Effector memory CD4-positive, alpha-beta T cell (primary cell): ENCODE measurements at regions not wholly inside any gene's neighbourhood (a gene's known extent, or its start where the extent isn't known, plus 50 kb on each side); places are given as distances from the start of the nearest gene placed in this dataset.

Experiments
- DNase-seq, 3 donors: peaks; one replicate each; pipeline ENCODE4 v3.0.0-alpha.2; 2020
- H3K27ac ChIP-seq: 2 replicates; pipeline ENCODE4 v1.7.0; 2013; ENCODE audit warnings: mild to moderate bottlenecking, low read length, moderate library complexity; ENCODE audit not compliant: insufficient read depth, poor library complexity, severe bottlenecking
- H3K27me3 ChIP-seq: replicated peaks from 2 replicates; pipeline ENCODE4 v1.7.0; 2013; ENCODE audit warnings: mild to moderate bottlenecking, low read length; ENCODE audit not compliant: insufficient read depth, control insufficient read depth, poor library complexity, severe bottlenecking
- H3K36me3 ChIP-seq: 2 replicates; pipeline ENCODE4 v1.7.0; 2013; ENCODE audit warnings: mild to moderate bottlenecking, low read length, moderate library complexity; ENCODE audit not compliant: control insufficient read depth, insufficient read depth
- H3K4me1 ChIP-seq: 2 replicates; pipeline ENCODE4 v1.7.0; 2013; ENCODE audit warnings: low read length, mild to moderate bottlenecking; ENCODE audit not compliant: control insufficient read depth, insufficient read depth, poor library complexity, severe bottlenecking
- H3K4me3 ChIP-seq: 2 replicates; pipeline ENCODE4 v1.7.0; 2013; ENCODE audit warnings: low read length, low read depth, mild to moderate bottlenecking; ENCODE audit not compliant: insufficient read depth, poor library complexity, severe bottlenecking
- H3K9me3 ChIP-seq: 2 replicates; pipeline ENCODE4 v1.7.0; 2013; ENCODE audit warnings: mild to moderate bottlenecking, low read length, moderate library complexity; ENCODE audit not compliant: control insufficient read depth

DNA sequence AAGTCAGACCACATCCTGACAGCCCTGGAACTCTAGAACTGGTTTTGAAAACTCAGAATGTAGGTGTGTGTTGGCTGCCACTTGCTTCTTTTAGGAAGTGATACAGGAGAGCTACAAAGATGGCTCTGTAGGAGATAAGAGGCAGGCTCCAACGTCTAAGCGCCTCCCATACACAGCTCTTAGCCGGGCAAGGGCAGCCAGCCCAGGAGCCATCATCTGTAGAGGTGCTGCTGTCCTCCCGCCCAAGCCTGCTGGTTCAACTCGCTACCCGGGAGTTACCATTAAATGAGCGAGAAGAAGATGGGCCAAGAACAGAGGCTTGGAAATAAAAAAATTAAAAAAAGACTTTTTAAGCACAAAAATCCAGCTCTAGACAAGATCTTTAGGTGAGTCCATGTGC lies 61.2 kb upstream of the DIO3 start:
- no peaks in the 10 kb centered on the region for H3K36me3 ChIP-seq
- DNase-seq, result no peak
- no peak overlapping the region for H3K4me3 ChIP-seq
- H3K27ac ChIP-seq, result no peak overlapping the region
- H3K9me3 ChIP-seq, result no peaks in the 10 kb centered on the region
- H3K27me3 ChIP-seq, result no peaks in the 10 kb centered on the region
- H3K4me1 ChIP-seq, result no peaks in the 10 kb centered on the region

DNA sequence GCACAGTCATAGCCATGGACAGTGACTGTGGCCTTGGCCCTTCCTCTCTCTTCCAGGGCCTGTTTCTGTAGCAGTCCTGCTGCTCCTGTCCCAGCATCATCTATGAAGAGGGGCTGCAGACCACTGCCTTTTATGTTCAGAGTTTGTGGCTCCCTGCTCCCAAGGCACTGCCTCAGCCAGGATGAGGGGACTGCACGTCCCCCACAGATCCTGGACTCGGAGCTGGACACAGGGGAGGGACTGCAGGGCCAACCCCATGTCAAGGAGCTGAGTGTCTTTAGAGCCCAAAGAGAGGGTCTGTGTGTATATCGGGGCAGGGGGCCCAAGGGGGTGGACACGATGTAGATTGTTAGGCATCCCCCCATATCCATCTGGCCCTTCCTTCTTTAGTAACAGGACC lies 60.6 kb upstream of the DIO3 start:
- Histone ChIP-seq H3K4me1 (no peaks in the 10 kb centered on the region), H3K36me3 (no peaks in the 10 kb centered on the region), H3K27me3 (no peaks in the 10 kb centered on the region), H3K27ac (no peak overlapping the region), H3K9me3 (no peaks in the 10 kb centered on the region), H3K4me3 (no peak overlapping the region)
- no peak for DNase-seq

DNA sequence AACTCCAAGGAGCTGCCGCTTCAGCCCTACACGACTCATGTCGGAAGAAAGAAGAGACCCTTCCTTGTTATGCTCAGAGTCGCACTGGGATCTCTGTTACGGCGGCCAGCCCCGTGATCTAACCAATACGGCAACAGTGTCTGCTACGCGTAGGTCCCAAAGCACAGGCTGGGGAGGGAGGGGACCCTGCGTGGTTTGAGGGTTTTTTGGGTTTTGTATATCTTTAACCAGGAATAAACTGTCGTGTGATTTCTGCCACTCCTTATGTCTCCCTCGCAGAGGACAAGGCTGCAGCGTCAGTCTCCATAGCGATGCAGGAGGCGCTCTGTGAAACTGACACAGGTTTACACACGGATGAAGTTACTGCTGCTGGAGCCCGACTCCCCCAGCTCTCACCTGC lies 60.0 kb upstream of the DIO3 start:
- DNase-seq, result no peak
- Histone ChIP-seq H3K36me3 (no peaks in the 10 kb centered on the region), H3K4me1 (no peaks in the 10 kb centered on the region), H3K27me3 (no peaks in the 10 kb centered on the region), H3K27ac (no peak overlapping the region), H3K4me3 (no peak overlapping the region), H3K9me3 (no peaks in the 10 kb centered on the region)

DNA sequence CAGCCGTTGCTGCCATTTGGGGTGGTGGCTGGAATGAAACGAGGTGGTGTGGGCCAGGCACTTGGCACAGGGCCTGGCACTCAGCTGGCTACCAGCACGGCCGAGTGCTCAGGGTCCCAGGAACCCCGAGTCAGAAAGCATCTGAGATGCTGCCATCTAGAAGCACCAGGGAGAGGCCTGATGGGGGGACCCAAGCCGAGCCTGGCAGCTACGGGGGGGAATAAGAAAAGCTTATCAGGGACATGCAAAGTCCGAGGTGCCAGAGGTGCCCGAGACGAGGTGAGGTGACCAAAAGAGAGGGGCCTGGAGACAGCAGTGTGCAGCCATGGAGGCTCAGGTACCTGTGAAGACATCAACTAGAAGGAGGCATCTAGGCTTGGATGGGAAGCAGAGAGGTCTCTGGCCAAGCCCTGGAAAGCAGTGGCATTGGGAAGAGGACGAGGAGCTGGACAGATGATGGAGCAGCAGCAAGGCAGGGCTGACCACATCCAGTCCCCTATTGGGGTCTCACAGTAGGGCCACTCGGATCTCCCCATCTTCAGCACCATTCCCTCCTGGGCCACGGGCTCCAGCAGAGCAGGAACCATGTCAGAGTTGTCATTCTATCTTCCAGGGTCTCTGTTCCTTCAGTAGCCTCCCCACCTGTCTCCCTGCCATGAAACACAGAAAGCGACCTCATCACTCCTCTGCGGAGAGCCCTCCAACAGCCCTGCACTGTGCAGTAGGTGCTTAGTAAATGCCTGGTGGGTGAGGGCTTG lies 59.3 kb upstream of the DIO3 start:
- Histone ChIP-seq H3K27ac (no peak overlapping the region), H3K4me3 (no peak overlapping the region), H3K4me1 (no peaks in the 10 kb centered on the region), H3K27me3 (no peaks in the 10 kb centered on the region), H3K36me3 (no peaks in the 10 kb centered on the region), H3K9me3 (no peaks in the 10 kb centered on the region)
- no peak for DNase-seq

DNA sequence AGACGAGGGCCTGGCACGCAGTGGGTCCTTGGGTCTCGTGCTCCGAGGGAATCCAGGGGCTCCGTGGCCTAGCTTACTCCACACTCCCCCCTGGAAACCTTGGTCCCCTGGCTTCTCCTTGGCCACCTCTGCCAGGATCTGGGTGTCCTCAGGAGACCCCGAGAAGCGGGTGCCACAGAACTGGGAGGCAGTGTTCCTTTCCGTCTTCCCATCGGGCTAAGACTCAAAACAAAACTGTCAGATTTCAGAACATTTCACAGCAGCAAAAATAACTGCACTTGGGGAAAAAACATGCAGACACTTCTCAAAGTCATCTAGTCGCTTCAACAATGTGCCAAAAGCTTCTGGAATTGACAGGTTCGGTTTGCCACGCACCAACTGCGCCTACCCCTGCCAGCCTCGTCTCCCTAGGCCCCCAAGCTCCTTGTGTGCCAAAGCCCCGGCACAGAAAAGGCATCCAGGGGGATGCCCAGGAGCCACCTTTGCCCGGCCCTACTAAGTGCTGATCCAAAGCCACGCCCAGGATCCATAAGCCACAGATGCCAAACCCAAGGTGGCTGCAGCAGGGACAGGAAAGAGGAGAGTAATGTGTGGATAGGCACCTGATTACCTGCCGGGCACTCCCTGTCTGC lies 58.4 kb upstream of the DIO3 start:
- Histone ChIP-seq H3K9me3 (no peaks in the 10 kb centered on the region), H3K27ac (no peak overlapping the region), H3K36me3 (no peaks in the 10 kb centered on the region), H3K27me3 (no peaks in the 10 kb centered on the region), H3K4me3 (no peak overlapping the region), H3K4me1 (no peaks in the 10 kb centered on the region)
- no peak for DNase-seq

DNA sequence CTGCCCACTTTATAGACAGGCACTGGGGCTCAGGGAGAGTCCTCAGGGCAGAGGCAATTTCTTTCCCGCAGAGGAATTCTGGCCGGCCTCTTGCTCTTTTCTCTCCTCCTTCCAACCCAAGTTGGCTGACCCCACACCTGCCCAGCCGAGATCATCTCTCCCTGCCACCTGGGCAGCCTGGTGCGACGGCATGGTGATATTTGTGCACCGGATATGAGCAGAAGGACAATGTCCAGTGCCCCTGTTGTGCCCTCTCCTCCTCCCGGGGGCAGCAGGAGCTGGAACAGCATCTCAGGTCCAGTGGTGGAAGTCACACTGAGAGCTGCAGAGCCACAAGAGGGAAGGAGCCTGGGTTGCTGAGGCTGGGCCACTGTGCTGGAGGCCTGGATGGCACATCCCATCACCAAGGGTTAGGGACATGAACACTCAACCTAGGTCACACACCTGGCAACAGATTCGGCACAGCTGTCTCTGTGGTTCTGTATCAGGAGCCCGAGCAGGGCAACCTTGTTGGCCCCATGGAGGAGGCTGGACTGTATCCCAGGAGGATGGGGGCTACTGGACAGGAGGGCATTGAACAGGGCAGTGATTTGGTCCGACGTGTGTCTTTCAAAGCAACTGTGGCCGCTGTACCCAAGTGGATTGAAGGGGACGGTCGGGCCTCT lies 57.7 kb upstream of the DIO3 start:
- H3K4me3 ChIP-seq, result no peak overlapping the region
- H3K36me3 ChIP-seq, result no peaks in the 10 kb centered on the region
- H3K27me3 ChIP-seq, result no peaks in the 10 kb centered on the region
- no peak for DNase-seq
- H3K9me3 ChIP-seq, result no peaks in the 10 kb centered on the region
- H3K4me1 ChIP-seq, result no peaks in the 10 kb centered on the region
- no peak overlapping the region for H3K27ac ChIP-seq

DNA sequence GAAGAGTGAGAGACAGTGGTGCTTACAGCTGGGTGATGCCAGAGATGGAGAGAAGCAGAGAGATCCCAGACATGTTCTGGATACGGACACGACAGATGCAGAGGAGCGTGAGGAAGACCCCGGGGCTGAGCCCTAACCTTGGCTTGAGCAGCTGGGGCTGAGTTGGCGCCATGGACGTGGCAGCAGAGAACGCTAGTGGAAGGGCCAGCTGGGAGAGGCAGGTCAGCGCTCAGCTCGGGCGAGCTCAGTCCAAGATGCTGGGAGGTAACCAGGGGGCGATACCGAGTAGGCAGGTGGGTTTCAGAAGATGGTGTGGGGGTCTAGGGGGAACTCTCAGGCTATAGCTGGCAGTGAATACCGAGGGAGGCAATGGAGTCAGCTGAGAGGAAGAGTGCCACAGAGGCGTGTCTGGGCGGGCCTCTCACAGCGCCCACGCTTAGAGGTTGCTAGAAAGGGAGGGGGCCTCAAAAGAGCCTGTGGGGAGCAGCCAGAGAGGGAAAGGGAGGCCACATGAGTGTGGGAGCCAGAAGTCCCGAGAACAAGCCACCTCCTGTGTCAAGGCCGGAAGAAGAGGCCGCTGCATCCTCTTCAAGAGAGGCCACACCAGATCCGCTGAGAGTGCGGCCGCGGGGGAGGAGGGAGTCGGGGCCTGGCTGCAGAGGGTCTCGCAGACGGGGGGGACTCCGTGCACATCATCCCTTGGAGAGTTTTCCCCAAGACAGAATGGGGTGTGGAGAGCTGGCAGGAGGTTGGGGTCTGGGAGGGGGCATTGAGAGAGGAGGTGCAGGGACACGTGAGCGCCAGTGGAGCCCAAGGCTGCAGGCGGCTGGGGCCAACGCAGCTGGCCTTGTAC lies 57.0 kb upstream of the DIO3 start:
- DNase-seq, result no peak
- Histone ChIP-seq H3K4me1 (no peaks in the 10 kb centered on the region), H3K27me3 (no peaks in the 10 kb centered on the region), H3K36me3 (no peaks in the 10 kb centered on the region), H3K4me3 (no peak overlapping the region), H3K27ac (no peak overlapping the region), H3K9me3 (no peaks in the 10 kb centered on the region)

DNA sequence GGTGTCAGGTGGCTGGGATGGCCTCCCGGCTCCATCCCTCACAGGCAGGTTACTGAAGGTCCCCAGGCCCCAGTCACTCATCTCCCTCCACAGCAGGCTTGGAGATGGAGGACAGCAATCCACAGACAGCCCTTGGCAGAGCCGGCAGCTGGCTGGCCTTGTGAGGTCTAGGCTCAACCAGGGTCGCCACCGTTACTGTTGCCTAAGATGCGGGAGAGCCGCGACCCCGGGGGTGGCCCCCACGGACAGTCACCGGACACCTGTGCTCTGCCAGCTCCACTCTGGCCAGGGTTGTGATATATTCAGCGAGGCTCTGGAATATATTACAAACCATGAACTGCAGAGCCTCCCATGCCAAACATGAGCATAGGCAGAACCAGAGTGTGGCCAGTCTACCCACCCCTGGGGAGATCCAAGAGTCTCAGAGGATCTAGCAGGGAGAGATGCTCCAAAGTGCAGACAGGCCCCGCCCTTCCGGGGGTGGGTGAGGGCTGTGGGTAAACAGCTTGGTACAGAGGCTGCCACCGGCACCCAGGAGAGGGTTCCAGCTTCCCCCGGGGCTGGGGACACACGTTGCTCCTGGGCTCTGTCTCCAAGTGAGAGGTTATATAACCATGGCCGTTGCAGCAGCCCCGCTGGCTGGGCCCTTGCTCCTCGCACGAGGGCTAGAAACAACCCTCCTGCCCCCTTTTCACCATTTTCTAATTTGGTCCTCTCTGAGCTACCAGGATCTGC lies 55.9 kb upstream of the DIO3 start:
- H3K4me1 ChIP-seq, result no peaks in the 10 kb centered on the region
- no peaks in the 10 kb centered on the region for H3K9me3 ChIP-seq
- DNase-seq, result no peak

DNA sequence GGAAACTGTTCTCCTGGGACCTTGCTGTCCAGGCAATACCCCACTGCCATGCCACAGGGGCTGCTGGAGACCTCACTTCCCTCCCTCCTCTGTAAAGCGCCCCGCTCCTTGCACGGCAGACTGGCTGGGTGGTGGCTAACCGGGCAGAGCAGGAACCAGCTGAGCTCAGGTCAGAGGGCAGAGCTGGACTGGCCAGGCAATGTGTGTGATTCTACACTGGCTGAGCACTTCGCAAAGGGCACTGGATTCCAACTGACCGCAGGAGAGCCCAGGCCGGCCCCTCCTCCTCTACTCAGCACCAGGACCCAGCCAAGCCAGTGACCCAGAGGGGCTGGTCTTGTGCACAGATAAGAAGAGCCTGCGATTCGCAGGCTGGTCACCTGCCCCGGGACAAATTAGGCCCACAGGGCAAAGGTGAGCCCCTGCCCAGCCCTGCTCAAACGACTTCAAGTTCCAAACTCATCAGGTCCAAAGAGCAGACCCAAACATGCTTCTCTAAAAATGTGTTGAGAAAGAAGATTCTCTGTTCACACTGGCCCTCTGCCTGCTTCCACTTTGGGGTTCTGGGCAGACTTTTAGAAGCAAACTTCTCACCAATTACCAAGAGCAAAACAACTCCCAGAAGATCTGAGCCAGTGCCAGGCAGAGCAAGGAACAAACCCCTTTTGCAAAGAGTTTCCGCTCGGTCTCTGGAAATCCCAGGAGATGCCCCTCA lies 54.9 kb upstream of the DIO3 start:
- Histone ChIP-seq H3K27me3 (no peaks in the 10 kb centered on the region), H3K36me3 (no peaks in the 10 kb centered on the region), H3K9me3 (no peaks in the 10 kb centered on the region), H3K4me3 (no peak overlapping the region), H3K27ac (no peak overlapping the region), H3K4me1 (no peaks in the 10 kb centered on the region)
- no peak for DNase-seq

More for the DNA sequence above, 55.9 kb upstream of the DIO3 start:
- Histone ChIP-seq H3K36me3 (no peaks in the 10 kb centered on the region), H3K4me3 (no peak overlapping the region), H3K27ac (no peak overlapping the region), H3K27me3 (no peaks in the 10 kb centered on the region)
